Activated CD8-positive, alpha-beta memory T cell treated with anti-CD3 and anti-CD28 coated beads, Interleukin-2, amount 10 ng/mL, durations not matched to agents 7 days and 5 days (primary cell): ENCODE measurements at regions not wholly inside any gene's neighbourhood (a gene's known extent, or its start where the extent isn't known, plus 50 kb on each side); places are given as distances from the start of the nearest gene placed in this dataset.
"Not testable (repeated sequence)": the region's sequence is repeated elsewhere in the genome, so short reads cannot be mapped to it uniquely, and the experiment has no call there.

ENCODE experiments used
- ATAC-seq: fragments of 150-1000 bp; cut with Tn5 transposase; one replicate; pipeline ENCODE4 v1.10.0; 2021; ENCODE audit warnings: moderate library complexity
- CTCF ChIA-PET: fragments of 350-600 bp; sonication (Branson Sonifier 250); formaldehyde crosslinking; loops from one replicate; lab custom pipeline; 2021; ENCODE audit warnings: antibody characterized with exemption; lab: Charles Lee
- DNase-seq: peaks from one replicate; pipeline ENCODE4 v3.0.0-alpha.2; 2020
- H3K27ac Mint-ChIP-seq: one replicate; pipeline ENCODE4 v1.8.0; 2021; ENCODE audit warnings: mild to moderate bottlenecking, mixed read lengths
- H3K27me3 Mint-ChIP-seq: one replicate; pipeline ENCODE4 v1.8.0; 2021; ENCODE audit warnings: mixed read lengths
- H3K36me3 Mint-ChIP-seq: one replicate; pipeline ENCODE4 v1.8.0; 2021; ENCODE audit warnings: mild to moderate bottlenecking, mixed read lengths
- H3K4me1 Mint-ChIP-seq: one replicate; pipeline ENCODE4 v1.8.0; 2021; ENCODE audit warnings: mixed read lengths
- H3K4me3 Mint-ChIP-seq: one replicate; pipeline ENCODE4 v1.8.0; 2021; ENCODE audit warnings: mild to moderate bottlenecking, moderate library complexity, mixed read lengths
- H3K9me3 Mint-ChIP-seq: one replicate; pipeline ENCODE4 v1.8.0; 2022; ENCODE audit warnings: low read depth, mixed read lengths

DNA sequence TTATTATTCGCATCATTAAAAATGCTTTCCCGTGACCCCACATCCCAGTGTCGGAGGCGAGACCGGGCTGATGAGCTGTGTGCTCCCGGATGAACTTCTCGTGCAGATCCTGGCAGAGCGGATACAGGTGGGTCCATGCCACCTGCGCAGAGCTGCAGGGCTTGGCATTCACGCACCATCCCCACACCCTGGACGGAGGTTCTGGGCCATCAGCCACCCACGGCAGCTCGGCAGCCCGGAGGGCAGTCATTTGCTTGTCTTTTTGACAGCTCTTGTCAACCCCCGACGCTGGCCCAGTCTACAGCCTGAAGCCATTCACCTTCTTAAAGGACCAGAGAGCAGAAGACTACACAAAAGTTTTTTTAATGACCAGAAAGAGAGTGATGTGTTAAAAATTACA is 166.7 kb upstream of the NBPF12 start:
- H3K4me1 Mint-ChIP-seq, H3K27me3 Mint-ChIP-seq, H3K36me3 Mint-ChIP-seq, H3K27ac Mint-ChIP-seq, CTCF ChIA-PET, DNase-seq, H3K9me3 Mint-ChIP-seq, ATAC-seq, H3K4me3 Mint-ChIP-seq: not testable (repeated sequence)

GRCh38 chr1:146770998-146771397 is 167.1 kb upstream of the NBPF12 start:
- H3K36me3 Mint-ChIP-seq, H3K9me3 Mint-ChIP-seq, H3K27me3 Mint-ChIP-seq, H3K4me3 Mint-ChIP-seq, H3K27ac Mint-ChIP-seq, DNase-seq, CTCF ChIA-PET, H3K4me1 Mint-ChIP-seq, ATAC-seq: not testable (repeated sequence)

DNA sequence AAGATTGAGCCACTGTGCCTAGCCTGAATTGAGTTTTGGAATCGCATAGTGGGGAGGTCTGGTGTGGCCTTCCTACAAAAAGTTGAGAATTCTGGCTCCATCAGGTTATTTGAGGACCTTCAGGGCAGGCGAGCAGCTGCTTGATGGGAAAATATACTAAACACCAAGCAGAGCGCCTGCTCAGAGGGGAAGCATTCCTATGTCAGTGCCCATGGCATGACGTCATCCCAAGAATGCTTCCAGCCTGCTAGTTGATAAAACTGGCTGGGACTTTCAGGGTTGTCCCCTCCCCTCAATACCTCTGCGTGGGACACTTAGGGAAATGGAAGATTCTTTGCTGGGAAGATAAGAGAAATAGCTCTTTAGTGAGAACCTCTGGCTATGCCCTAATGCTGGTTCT is 174.9 kb upstream of the NBPF12 start:
- CTCF ChIA-PET, H3K4me3 Mint-ChIP-seq, H3K27ac Mint-ChIP-seq, H3K9me3 Mint-ChIP-seq, ATAC-seq, H3K27me3 Mint-ChIP-seq, H3K4me1 Mint-ChIP-seq, DNase-seq, H3K36me3 Mint-ChIP-seq: not testable (repeated sequence)

- CTCF ChIA-PET, H3K36me3 Mint-ChIP-seq, DNase-seq, H3K4me1 Mint-ChIP-seq, ATAC-seq, H3K27me3 Mint-ChIP-seq, H3K4me3 Mint-ChIP-seq, H3K9me3 Mint-ChIP-seq, H3K27ac Mint-ChIP-seq: not testable (repeated sequence)
These were observed 181.3 kb upstream of the NBPF12 start for GRCh38 chr1:146756858-146757257.

- ATAC-seq, H3K27me3 Mint-ChIP-seq, CTCF ChIA-PET, H3K4me1 Mint-ChIP-seq, H3K27ac Mint-ChIP-seq, H3K36me3 Mint-ChIP-seq, DNase-seq, H3K4me3 Mint-ChIP-seq, H3K9me3 Mint-ChIP-seq: not testable (repeated sequence)
These were observed 189.4 kb upstream of the NBPF12 start for GRCh38 chr1:146748686-146749085.

DNA sequence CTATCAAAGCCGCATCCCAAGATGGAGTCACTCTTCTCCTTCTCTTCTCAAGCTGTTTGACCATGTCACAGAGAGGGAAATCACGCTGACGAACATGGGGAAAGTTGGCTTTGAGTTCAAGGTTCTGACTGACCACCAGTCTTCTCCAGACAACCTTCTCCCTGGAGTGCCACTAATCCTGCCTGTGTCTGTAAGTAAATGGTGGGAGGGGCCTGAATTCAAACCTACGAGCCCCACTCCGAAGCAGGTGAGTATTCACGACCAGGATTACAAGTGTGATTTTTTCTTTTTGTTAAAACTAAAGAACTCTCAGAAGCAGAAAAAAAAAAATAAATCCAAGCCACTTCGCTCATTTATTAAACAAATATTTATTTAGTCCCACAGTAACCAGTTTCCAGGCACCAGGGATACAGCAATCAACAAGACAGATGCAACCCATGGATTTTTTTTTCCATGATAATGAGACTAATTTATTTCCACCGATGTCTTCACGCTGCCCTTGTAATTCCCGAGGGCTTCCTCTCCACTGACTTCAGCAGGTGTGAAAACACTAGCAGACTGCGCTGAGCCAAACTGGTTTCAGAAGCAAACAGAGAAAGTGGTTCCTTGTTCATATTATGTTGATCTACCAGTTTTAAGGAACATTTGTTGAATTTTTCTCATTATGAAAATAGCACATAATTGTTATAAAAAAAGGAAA is 206.0 kb upstream of the NBPF12 start:
- H3K4me1 Mint-ChIP-seq, DNase-seq, ATAC-seq, H3K9me3 Mint-ChIP-seq, H3K27ac Mint-ChIP-seq, CTCF ChIA-PET, H3K36me3 Mint-ChIP-seq, H3K27me3 Mint-ChIP-seq, H3K4me3 Mint-ChIP-seq: not testable (repeated sequence)

DNA sequence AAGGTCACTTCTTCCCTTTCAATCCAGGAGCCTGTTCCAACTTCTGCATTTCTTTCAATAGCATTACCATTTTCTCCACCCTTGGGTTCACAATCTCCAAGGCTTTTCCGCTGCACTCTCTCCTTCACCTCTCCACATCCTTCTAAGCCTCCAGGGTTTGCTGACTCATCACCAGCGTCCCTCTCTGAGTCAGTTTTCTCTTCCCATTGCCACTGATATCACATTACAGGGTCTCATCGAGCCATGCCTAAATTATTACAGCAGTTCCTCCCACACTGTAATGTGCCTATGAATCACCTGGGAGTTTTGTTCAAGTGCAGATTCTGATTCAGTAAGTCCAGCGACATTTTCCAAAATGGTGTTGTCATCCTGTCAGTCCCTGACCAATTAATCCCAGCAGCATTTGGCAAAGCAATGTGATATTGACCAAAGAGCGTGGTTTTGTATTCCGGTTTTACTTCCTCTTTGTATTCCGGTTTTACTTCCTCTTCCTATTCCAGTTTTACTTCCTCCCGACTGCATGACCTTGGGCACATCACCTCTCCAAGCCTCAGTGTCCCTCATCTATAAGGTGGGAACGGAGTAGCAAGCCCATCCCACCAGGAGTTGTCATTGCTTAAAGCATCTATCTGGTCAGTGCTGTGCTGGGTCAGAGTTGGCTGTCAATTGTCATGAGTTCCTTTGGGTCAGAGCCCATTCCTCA is 208.3 kb upstream of the NBPF12 start:
- H3K4me3 Mint-ChIP-seq, H3K9me3 Mint-ChIP-seq, H3K36me3 Mint-ChIP-seq, CTCF ChIA-PET, H3K27me3 Mint-ChIP-seq, DNase-seq, H3K27ac Mint-ChIP-seq, ATAC-seq, H3K4me1 Mint-ChIP-seq: not testable (repeated sequence)

GRCh38 chr1:146715054-146715453 is 223.1 kb upstream of the NBPF12 start:
- CTCF ChIA-PET, H3K4me3 Mint-ChIP-seq, H3K27ac Mint-ChIP-seq, H3K9me3 Mint-ChIP-seq, H3K4me1 Mint-ChIP-seq, H3K27me3 Mint-ChIP-seq, DNase-seq, ATAC-seq, H3K36me3 Mint-ChIP-seq: not testable (repeated sequence)

DNA sequence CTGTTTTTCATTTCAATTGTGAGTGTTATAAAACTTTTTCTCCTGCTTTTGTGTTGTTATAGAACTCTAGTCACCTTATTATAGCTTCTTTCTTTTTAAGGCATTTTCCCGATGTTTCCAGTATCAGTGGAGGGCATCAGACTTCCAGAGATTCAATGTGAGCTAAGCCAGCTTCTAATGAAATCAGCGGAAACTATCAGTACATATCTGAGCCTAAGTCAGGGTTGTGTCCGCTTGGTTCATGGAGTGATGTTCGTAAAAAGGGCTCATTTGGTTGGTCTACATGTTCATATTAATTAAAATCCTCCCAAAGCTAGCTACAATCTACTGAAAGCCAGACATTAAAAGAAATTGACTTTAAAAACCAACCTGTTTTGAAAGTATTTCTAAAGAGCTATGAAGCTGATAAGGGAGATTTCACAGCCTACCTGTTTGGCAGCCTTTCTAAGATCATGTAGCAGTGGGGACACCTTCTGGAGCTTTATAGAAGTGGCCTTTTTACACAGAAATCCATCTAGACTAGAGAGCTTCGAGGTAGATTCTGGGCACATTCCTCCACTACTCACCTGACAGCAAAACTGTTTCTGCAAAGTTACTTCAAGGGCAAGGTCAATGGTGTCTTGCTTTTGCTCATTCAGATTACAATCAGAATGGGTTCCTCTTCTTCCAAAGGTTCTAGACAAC is 227.1 kb upstream of the NBPF12 start:
- H3K4me1 Mint-ChIP-seq, H3K27ac Mint-ChIP-seq, ATAC-seq, H3K27me3 Mint-ChIP-seq, H3K9me3 Mint-ChIP-seq, DNase-seq, CTCF ChIA-PET, H3K36me3 Mint-ChIP-seq, H3K4me3 Mint-ChIP-seq: not testable (repeated sequence)

DNA sequence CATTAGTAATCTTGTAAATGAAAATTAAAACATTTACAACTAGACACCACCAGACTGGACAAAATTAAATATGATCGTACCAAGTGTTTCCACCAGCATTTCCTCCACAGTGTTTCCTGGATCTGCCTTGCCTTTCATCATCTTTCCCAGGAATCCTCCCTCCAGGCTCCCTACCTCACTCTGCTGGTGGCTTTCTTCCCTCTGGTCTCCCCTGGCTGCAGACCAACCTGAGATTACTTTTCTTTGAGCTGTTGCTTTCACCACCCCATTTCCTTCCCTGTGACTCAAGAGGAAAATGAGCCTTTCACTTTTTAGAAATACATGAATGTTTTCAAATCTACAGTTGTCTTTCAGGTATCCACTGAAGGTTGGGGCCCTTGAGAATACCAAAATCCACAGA is 228.8 kb upstream of the NBPF12 start:
- H3K36me3 Mint-ChIP-seq, H3K9me3 Mint-ChIP-seq, H3K4me3 Mint-ChIP-seq, CTCF ChIA-PET, DNase-seq, H3K27ac Mint-ChIP-seq, H3K27me3 Mint-ChIP-seq, H3K4me1 Mint-ChIP-seq, ATAC-seq: not testable (repeated sequence)

GRCh38 chr1:146704162-146704724 is 233.9 kb upstream of the NBPF12 start:
- CTCF ChIA-PET, H3K36me3 Mint-ChIP-seq, H3K27me3 Mint-ChIP-seq, DNase-seq, H3K4me3 Mint-ChIP-seq, ATAC-seq, H3K4me1 Mint-ChIP-seq, H3K27ac Mint-ChIP-seq, H3K9me3 Mint-ChIP-seq: not testable (repeated sequence)

GRCh38 chr1:146701320-146701719 is 236.8 kb upstream of the NBPF12 start:
- H3K27ac Mint-ChIP-seq, H3K36me3 Mint-ChIP-seq, H3K4me3 Mint-ChIP-seq, H3K4me1 Mint-ChIP-seq, CTCF ChIA-PET, H3K27me3 Mint-ChIP-seq, ATAC-seq, DNase-seq, H3K9me3 Mint-ChIP-seq: not testable (repeated sequence)

GRCh38 chr1:146695388-146695787 is 242.7 kb upstream of the NBPF12 start:
- H3K27ac Mint-ChIP-seq, H3K4me3 Mint-ChIP-seq, ATAC-seq, H3K4me1 Mint-ChIP-seq, DNase-seq, CTCF ChIA-PET, H3K27me3 Mint-ChIP-seq, H3K9me3 Mint-ChIP-seq, H3K36me3 Mint-ChIP-seq: not testable (repeated sequence)

DNA sequence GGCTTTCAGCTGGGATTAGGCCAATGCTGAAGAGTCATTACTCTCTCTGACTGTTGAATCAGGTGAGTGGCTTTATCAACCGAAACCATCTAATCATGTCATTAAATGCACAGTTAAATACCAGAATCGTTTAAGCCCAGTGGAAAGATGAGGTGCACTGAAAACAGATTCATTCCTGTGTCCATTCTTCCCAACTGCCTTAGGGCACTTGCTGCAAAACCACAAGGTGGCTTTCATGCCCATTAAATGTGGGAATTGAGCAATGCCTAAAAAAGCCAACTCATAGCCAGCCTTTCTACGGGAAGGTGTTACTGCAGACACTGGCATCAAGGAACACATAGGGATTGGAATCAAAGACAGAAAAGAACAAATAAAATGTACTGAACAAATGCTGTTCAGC is 246.3 kb upstream of the NBPF12 start:
- H3K4me3 Mint-ChIP-seq, H3K27ac Mint-ChIP-seq, ATAC-seq, DNase-seq, H3K4me1 Mint-ChIP-seq, CTCF ChIA-PET, H3K9me3 Mint-ChIP-seq, H3K27me3 Mint-ChIP-seq, H3K36me3 Mint-ChIP-seq: not testable (repeated sequence)
